HG03521 (cell line): ENCODE measurements at regions not wholly inside any gene's neighbourhood (a gene's known extent, or its start where the extent isn't known, plus 50 kb on each side); places are given as distances from the start of the nearest gene placed in this dataset.

Experiments used
- ATAC-seq: cut with Tn5 transposase; IDR thresholded peaks from one replicate; pipeline ENCODE4 v1.9.1; 2021; ENCODE audit warnings: mild to moderate bottlenecking, moderate library complexity; ENCODE audit not compliant: unreplicated experiment

DNA sequence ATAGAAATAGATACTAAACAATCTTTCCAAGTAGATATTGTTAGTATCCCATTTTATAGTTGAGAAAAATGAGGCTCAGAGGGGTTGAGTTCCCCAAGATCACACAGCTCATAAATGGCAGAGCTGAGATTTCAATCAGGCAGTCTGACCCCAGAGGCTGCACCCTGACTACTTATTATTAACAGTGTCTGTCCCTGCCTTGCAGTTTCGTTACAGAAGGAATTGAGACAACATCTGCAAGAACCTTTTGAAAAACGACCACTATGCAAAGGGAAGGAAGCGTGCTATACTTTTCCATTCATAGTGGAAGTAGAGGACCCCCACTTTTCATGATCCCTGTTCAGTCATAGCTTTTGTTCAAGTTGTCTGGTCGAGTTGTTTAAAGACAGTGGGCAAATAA, 53.2 kb upstream of the SEC11C start:
- ATAC-seq = no peak

DNA sequence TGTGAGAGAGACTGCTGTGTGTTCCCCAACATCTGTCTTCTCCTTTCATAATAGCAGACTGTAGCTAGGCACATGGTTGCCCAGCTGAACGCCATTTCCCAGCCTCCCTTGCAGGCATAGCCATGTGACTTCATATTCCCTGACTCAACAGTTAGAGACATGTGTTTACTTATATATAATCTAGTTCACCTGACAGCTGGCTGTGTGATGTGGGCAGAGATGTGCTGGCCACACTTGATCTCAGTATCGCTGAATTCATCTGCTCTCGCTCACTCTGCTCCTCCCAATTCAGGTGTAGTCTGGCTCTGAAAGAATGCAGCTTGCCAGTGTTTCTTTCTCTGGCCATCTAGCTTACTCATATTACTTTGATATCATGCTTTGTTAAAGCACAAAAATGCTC, 52.3 kb upstream of the SEC11C start:
- no peak for ATAC-seq
